ENCODE measurements at regions not wholly inside any gene's neighbourhood (a gene's known extent, or its start where the extent isn't known, plus 50 kb on each side); places are given as distances from the start of the nearest gene placed in this dataset.
"Not testable (repeated sequence)": the region's sequence is repeated elsewhere in the genome, so short reads cannot be mapped to it uniquely, and the experiment has no call there.

DNA sequence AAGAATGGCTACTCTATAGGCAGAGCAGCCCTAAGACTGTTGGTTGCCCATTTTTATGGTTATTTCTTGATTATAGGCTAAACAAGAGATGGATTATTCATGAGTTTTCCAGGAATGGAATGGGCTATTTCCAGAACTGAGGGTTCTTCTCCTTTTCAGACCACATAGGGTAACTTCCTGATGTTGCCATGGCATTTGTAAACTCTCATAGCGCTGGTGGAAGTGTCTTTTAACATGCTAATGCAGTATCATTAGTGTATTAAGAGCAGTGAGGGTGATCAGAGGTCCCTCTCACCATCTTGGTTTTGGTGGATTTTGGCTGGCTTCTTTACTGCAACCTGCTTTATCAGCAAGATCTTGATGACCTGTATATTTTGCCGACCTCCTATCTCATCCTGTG, 904.6 kb upstream of the FBXO33 start:
- Histone ChIP-seq H3K36me3 (ENCODE audit: control insufficient read depth, insufficient read depth, low read length) (no peaks in the 10 kb centered on the region), H3K4me1 (ENCODE audit: control insufficient read depth, insufficient read depth, low read length, poor library complexity, severe bottlenecking) (no peaks in the 10 kb centered on the region), H3K27ac (ENCODE audit: low read depth, low read length, severe bottlenecking) (no peak overlapping the region), H3K4me3 (ENCODE audit: extremely low read depth, insufficient read depth, low read length, poor library complexity, severe bottlenecking) (no peak overlapping the region), H3K9me3 (ENCODE audit: control insufficient read depth, low read length) (peaks cover 4% of the 10 kb centered on the region)
- 80% methylated on average over 1 of the region's 2 CpGs for WGBS, 2 experiments (ENCODE audit: insufficient coverage in 2 of 2)

- not testable (repeated sequence) for H3K27ac ChIP-seq (ENCODE audit: low read depth, low read length, severe bottlenecking); H3K9me3 ChIP-seq (ENCODE audit: control insufficient read depth, low read length); H3K4me1 ChIP-seq (ENCODE audit: control insufficient read depth, insufficient read depth, low read length, poor library complexity, severe bottlenecking); H3K36me3 ChIP-seq (ENCODE audit: control insufficient read depth, insufficient read depth, low read length); H3K4me3 ChIP-seq (ENCODE audit: extremely low read depth, insufficient read depth, low read length, poor library complexity, severe bottlenecking)
- WGBS, 2 experiments (ENCODE audit: insufficient coverage in 2 of 2): 61 to 100% methylated on average over 2 to 6 of the region's 9 CpGs
Measured at GRCh38 chr14:40326519-40326918, 894.3 kb upstream of the FBXO33 start.

DNA sequence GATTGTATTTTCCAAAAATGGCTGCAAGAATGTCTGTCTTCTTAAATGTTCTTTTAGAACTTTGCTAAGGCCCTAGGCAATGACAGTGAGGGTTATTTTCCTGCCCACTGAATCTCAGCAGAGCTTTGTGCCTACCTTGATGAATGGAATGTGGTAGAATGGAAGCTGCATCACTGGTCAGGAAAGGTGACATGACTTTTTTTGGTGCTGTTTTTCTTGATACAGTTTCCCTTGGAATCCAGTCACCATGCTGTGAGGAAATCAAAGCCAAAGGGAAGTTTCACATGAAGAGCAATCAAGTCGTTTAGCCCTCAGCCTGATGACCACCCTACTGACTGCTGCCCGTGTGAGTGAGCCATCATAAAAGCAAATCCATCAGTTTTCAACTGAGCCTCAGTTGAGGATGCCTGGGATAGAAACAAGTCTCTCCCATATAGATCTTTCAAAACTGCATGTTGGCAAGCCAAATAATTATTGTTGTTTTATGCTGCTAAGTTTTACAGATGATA, 886.0 kb upstream of the FBXO33 start:
- H3K4me1 ChIP-seq (ENCODE audit: control insufficient read depth, insufficient read depth, low read length, poor library complexity, severe bottlenecking): no peaks in the 10 kb centered on the region
- H3K36me3 ChIP-seq (ENCODE audit: control insufficient read depth, insufficient read depth, low read length): no peaks in the 10 kb centered on the region
- H3K27ac ChIP-seq (ENCODE audit: low read depth, low read length, severe bottlenecking): no peak overlapping the region
- no peak overlapping the region for H3K4me3 ChIP-seq (ENCODE audit: extremely low read depth, insufficient read depth, low read length, poor library complexity, severe bottlenecking)
- whole genome bisulfite sequencing, 2 experiments (ENCODE audit: insufficient coverage in 2 of 2): 22% methylated on average over 1 of the region's 2 CpGs; no CpG with 5 or more reads in 1 of the 2 experiments
- H3K9me3 ChIP-seq (ENCODE audit: control insufficient read depth, low read length): no peaks in the 10 kb centered on the region

- no peaks in the 10 kb centered on the region for H3K36me3 ChIP-seq (ENCODE audit: control insufficient read depth, insufficient read depth, low read length)
- no peak overlapping the region for H3K27ac ChIP-seq (ENCODE audit: low read depth, low read length, severe bottlenecking)
- H3K4me3 ChIP-seq (ENCODE audit: extremely low read depth, insufficient read depth, low read length, poor library complexity, severe bottlenecking): no peak overlapping the region
- H3K4me1 ChIP-seq (ENCODE audit: control insufficient read depth, insufficient read depth, low read length, poor library complexity, severe bottlenecking): no peaks in the 10 kb centered on the region
- no peaks in the 10 kb centered on the region for H3K9me3 ChIP-seq (ENCODE audit: control insufficient read depth, low read length)
- WGBS, 2 experiments (ENCODE audit: insufficient coverage in 2 of 2): 100% methylated on average over 1 of the region's 1 CpG; no CpG with 5 or more reads in 1 of the 2 experiments
Measured at GRCh38 chr14:40317690-40318089, 885.5 kb upstream of the FBXO33 start.

DNA sequence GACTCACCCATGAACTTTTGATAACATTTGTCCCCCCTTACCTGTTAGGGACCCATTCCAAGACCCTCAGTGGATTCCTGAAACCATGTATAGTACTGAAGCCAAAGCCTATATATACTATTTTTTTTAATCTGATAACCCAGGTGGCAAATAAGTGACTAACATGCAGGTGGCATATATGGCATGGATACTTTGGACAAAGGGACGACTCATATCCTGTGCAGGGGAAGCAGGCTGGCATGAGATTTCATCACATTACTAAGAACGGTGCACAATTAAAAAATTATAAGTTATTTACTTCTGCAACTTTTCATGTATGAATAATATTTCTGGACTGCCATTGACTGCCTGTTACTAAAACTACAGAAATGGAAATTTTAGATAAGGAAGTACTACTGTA, 880.1 kb upstream of the FBXO33 start:
- no peak overlapping the region for H3K27ac ChIP-seq (ENCODE audit: low read depth, low read length, severe bottlenecking)
- no peaks in the 10 kb centered on the region for H3K36me3 ChIP-seq (ENCODE audit: control insufficient read depth, insufficient read depth, low read length)
- no CpG with 5 or more reads among the region's 2 CpGs for WGBS, 2 experiments (ENCODE audit: insufficient coverage in 2 of 2)
- H3K4me3 ChIP-seq (ENCODE audit: extremely low read depth, insufficient read depth, low read length, poor library complexity, severe bottlenecking): no peak overlapping the region
- H3K9me3 ChIP-seq (ENCODE audit: control insufficient read depth, low read length): no peaks in the 10 kb centered on the region
- H3K4me1 ChIP-seq (ENCODE audit: control insufficient read depth, insufficient read depth, low read length, poor library complexity, severe bottlenecking): no peaks in the 10 kb centered on the region

GRCh38 chr14:40309124-40309523, 876.9 kb upstream of the FBXO33 start:
- Histone ChIP-seq H3K9me3 (ENCODE audit: control insufficient read depth, low read length) (no peaks in the 10 kb centered on the region), H3K27ac (ENCODE audit: low read depth, low read length, severe bottlenecking) (no peak overlapping the region), H3K4me1 (ENCODE audit: control insufficient read depth, insufficient read depth, low read length, poor library complexity, severe bottlenecking) (no peaks in the 10 kb centered on the region), H3K36me3 (ENCODE audit: control insufficient read depth, insufficient read depth, low read length) (no peaks in the 10 kb centered on the region), H3K4me3 (ENCODE audit: extremely low read depth, insufficient read depth, low read length, poor library complexity, severe bottlenecking) (no peak overlapping the region)
- WGBS, 2 experiments (ENCODE audit: insufficient coverage in 2 of 2): 80 to 100% methylated on average over 1 of the region's 1 CpG

DNA sequence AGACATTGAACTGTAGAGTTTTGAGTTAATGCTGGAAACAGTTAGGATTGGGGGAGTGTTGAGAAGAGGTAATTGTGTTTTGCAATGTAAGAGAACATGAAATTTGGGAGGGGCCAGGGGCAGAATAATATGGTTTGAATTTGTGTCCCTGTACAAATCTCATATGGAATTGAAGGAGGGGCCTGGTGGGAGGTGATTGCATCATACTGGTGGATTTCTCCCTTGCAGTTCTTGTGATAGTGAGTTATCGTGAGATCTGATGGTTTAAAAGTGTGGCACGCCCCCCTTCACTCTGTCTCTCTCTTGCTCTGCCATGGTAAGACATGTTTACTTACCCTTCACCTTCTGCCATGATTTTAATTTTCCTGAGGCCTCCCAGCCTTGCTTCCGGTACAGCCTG, 876.0 kb upstream of the FBXO33 start:
- Histone ChIP-seq H3K36me3 (ENCODE audit: control insufficient read depth, insufficient read depth, low read length) (no peaks in the 10 kb centered on the region), H3K4me3 (ENCODE audit: extremely low read depth, insufficient read depth, low read length, poor library complexity, severe bottlenecking) (no peak overlapping the region), H3K9me3 (ENCODE audit: control insufficient read depth, low read length) (no peaks in the 10 kb centered on the region), H3K27ac (ENCODE audit: low read depth, low read length, severe bottlenecking) (no peak overlapping the region), H3K4me1 (ENCODE audit: control insufficient read depth, insufficient read depth, low read length, poor library complexity, severe bottlenecking) (no peaks in the 10 kb centered on the region)
- 67% methylated on average over 1 of the region's 3 CpGs; no CpG with 5 or more reads in 1 of the 2 experiments for WGBS, 2 experiments (ENCODE audit: insufficient coverage in 2 of 2)

- no peak overlapping the region for H3K27ac ChIP-seq (ENCODE audit: low read depth, low read length, severe bottlenecking)
- H3K4me1 ChIP-seq (ENCODE audit: control insufficient read depth, insufficient read depth, low read length, poor library complexity, severe bottlenecking): no peaks in the 10 kb centered on the region
- H3K36me3 ChIP-seq (ENCODE audit: control insufficient read depth, insufficient read depth, low read length): no peaks in the 10 kb centered on the region
- H3K4me3 ChIP-seq (ENCODE audit: extremely low read depth, insufficient read depth, low read length, poor library complexity, severe bottlenecking): no peak overlapping the region
- no peaks in the 10 kb centered on the region for H3K9me3 ChIP-seq (ENCODE audit: control insufficient read depth, low read length)
Measured at GRCh38 chr14:40296821-40297220, 864.6 kb upstream of the FBXO33 start.

DNA sequence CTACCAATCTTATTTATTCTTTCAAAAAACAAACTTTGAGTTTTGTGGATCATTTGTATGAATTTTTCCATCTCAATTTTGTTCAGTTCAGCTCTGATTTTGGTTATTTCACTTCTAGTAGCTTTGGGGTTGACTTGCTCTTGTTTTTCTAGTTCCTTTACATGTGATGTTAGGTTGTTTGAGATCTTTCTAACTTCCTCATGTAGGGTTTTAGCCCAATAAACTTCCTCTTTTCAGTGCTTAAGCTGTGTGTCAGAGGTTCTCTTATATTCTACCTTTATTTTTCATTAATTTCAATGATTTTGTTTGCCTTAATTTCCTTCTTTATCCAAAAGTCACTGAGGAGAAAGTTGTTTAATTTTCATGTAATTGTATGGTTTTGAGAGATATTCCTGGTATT, 860.4 kb upstream of the FBXO33 start:
- no peaks in the 10 kb centered on the region for H3K4me1 ChIP-seq (ENCODE audit: control insufficient read depth, insufficient read depth, low read length, poor library complexity, severe bottlenecking)
- no peaks in the 10 kb centered on the region for H3K9me3 ChIP-seq (ENCODE audit: control insufficient read depth, low read length)
- H3K36me3 ChIP-seq (ENCODE audit: control insufficient read depth, insufficient read depth, low read length): no peaks in the 10 kb centered on the region
- H3K27ac ChIP-seq (ENCODE audit: low read depth, low read length, severe bottlenecking): no peak overlapping the region
- no peak overlapping the region for H3K4me3 ChIP-seq (ENCODE audit: extremely low read depth, insufficient read depth, low read length, poor library complexity, severe bottlenecking)

DNA sequence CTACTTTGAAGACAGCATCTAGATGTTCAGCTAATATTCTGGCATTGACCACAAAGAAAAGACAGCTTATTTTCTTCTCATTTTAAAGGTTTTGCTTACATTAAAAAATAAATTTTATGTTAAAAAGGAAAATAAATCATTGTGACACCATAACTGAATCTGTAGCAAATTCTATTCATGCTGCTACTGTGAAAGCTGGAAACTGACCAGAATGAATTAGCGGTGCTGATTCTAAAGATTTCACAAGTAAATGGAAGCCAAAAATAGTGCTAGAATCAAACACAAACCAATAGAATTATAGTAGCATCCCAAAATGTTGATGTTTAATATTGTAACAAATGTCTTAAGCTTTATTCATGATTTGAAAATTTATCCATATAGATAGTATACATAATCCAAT, 850.0 kb upstream of the FBXO33 start:
- WGBS, 2 experiments (ENCODE audit: insufficient coverage in 2 of 2): no CpG with 5 or more reads among the region's 1 CpG
- no peaks in the 10 kb centered on the region for H3K4me1 ChIP-seq (ENCODE audit: control insufficient read depth, insufficient read depth, low read length, poor library complexity, severe bottlenecking)
- no peaks in the 10 kb centered on the region for H3K9me3 ChIP-seq (ENCODE audit: control insufficient read depth, low read length)
- H3K4me3 ChIP-seq (ENCODE audit: extremely low read depth, insufficient read depth, low read length, poor library complexity, severe bottlenecking): no peak overlapping the region
- no peak overlapping the region for H3K27ac ChIP-seq (ENCODE audit: low read depth, low read length, severe bottlenecking)
- no peaks in the 10 kb centered on the region for H3K36me3 ChIP-seq (ENCODE audit: control insufficient read depth, insufficient read depth, low read length)

GRCh38 chr14:40280652-40281051, 848.4 kb upstream of the FBXO33 start:
- no peaks in the 10 kb centered on the region for H3K4me1 ChIP-seq (ENCODE audit: control insufficient read depth, insufficient read depth, low read length, poor library complexity, severe bottlenecking)
- WGBS, 2 experiments (ENCODE audit: insufficient coverage in 2 of 2): no CpG with 5 or more reads among the region's 4 CpGs

GRCh38 chr14:40273417-40273816, 841.2 kb upstream of the FBXO33 start:
- H3K27ac ChIP-seq (ENCODE audit: low read depth, low read length, severe bottlenecking): no peak overlapping the region
- H3K4me1 ChIP-seq (ENCODE audit: control insufficient read depth, insufficient read depth, low read length, poor library complexity, severe bottlenecking): no peaks in the 10 kb centered on the region
- WGBS, 2 experiments (ENCODE audit: insufficient coverage in 2 of 2): 83 to 90% methylated on average over 1 to 2 of the region's 4 CpGs
- H3K4me3 ChIP-seq (ENCODE audit: extremely low read depth, insufficient read depth, low read length, poor library complexity, severe bottlenecking): no peak overlapping the region
- no peaks in the 10 kb centered on the region for H3K9me3 ChIP-seq (ENCODE audit: control insufficient read depth, low read length)
- no peaks in the 10 kb centered on the region for H3K36me3 ChIP-seq (ENCODE audit: control insufficient read depth, insufficient read depth, low read length)

More at GRCh38 chr14:40280652-40281051, 848.4 kb upstream of the FBXO33 start:
- Histone ChIP-seq H3K36me3 (ENCODE audit: control insufficient read depth, insufficient read depth, low read length) (no peaks in the 10 kb centered on the region), H3K4me3 (ENCODE audit: extremely low read depth, insufficient read depth, low read length, poor library complexity, severe bottlenecking) (no peak overlapping the region), H3K27ac (ENCODE audit: low read depth, low read length, severe bottlenecking) (no peak overlapping the region), H3K9me3 (ENCODE audit: control insufficient read depth, low read length) (no peaks in the 10 kb centered on the region)

Measured in mesodermal cell (in vitro differentiated cells).